Peyer's patch (tissue), 4 donors: ENCODE measurements at regions not wholly inside any gene's neighbourhood (a gene's known extent, or its start where the extent isn't known, plus 50 kb on each side); places are given as distances from the start of the nearest gene placed in this dataset.

Experiments used
- DNase-seq, 3 donors: peaks; one replicate each; pipeline ENCODE4 v3.0.0-alpha.2; 2017 to 2019
- H3K27ac ChIP-seq, 4 donors: fragments of 200-600 bp; sonication (generic); one replicate each; pipeline ENCODE4 v1.5.1; 2016 to 2019
- H3K27me3 ChIP-seq, 2 donors: fragments of 200-600 bp; sonication (generic); one replicate each; pipeline ENCODE4 v1.5.1; 2019
- H3K36me3 ChIP-seq, 3 donors: fragments of 200-600 bp; sonication (generic); one replicate each; pipeline ENCODE4 v1.5.1; 2016 to 2019
- H3K4me1 ChIP-seq, 4 donors: fragments of 200-600 bp; sonication (generic); one replicate each; pipeline ENCODE4 v1.5.1; 2016 to 2019
- H3K4me3 ChIP-seq, 4 donors: fragments of 200-600 bp; sonication (generic); 1 replicate in 3 of 4; 2 replicates in 1 of 4; pipeline ENCODE4 v1.5.1; 2016 to 2019; ENCODE audit warnings: mild to moderate bottlenecking in 1 of 4
- H3K9me3 ChIP-seq, 4 donors: fragments of 200-600 bp; sonication (generic); one replicate each; pipeline ENCODE4 v1.5.1; 2016 to 2019; ENCODE audit warnings: mild to moderate bottlenecking in 1 of 4
- CTCF ChIP-seq, 6 experiments: fragments of 450-650 bp in 4 of 6; fragments of 200-600 bp in 2 of 6; sonication (generic) in 1 of 6; IDR thresholded peaks; one replicate each; pipeline ENCODE4 v1.5.1; 2017 to 2019; ENCODE audit warnings: antibody characterized with exemption in 6 of 6, mild to moderate bottlenecking in 3 of 6, moderate library complexity in 1 of 6
- POLR2A ChIP-seq, 2 donors: fragments of 450-650 bp; IDR thresholded peaks; one replicate each; pipeline ENCODE4 v1.5.1; 2017; ENCODE audit warnings: antibody characterized with exemption in 2 of 2, mild to moderate bottlenecking in 2 of 2, moderate library complexity in 2 of 2

GRCh38 chr4:95980877-95981360, 141.0 kb downstream of the PDHA2 start:
- Histone ChIP-seq H3K36me3 (no peaks in the 10 kb centered on the region), H3K4me3 (no peak overlapping the region), H3K27me3 (no peaks in the 10 kb centered on the region), H3K27ac (no peak overlapping the region), H3K4me1 (no peaks in the 10 kb centered on the region), H3K9me3 (no peaks in the 10 kb centered on the region)
- TF ChIP-seq CTCF (IDR thresholded peaks at IDR 0.05), result no peak
- no peak for TF ChIP-seq POLR2A (IDR thresholded peaks at IDR 0.05)
- no peak for DNase-seq

GRCh38 chr4:95981591-95981990, 141.7 kb downstream of the PDHA2 start:
- H3K27me3 ChIP-seq, result no peaks in the 10 kb centered on the region
- TF ChIP-seq POLR2A (IDR thresholded peaks at IDR 0.05), result no peak
- no peak for TF ChIP-seq CTCF (IDR thresholded peaks at IDR 0.05)

GRCh38 chr4:95982516-95982915, 142.6 kb downstream of the PDHA2 start:
- Histone ChIP-seq H3K4me1 (no peaks in the 10 kb centered on the region), H3K9me3 (no peaks in the 10 kb centered on the region), H3K36me3 (no peaks in the 10 kb centered on the region), H3K4me3 (no peak overlapping the region), H3K27me3 (no peaks in the 10 kb centered on the region), H3K27ac (no peak overlapping the region)
- DNase-seq, result no peak
- no peak for TF ChIP-seq POLR2A (IDR thresholded peaks at IDR 0.05)
- TF ChIP-seq CTCF (IDR thresholded peaks at IDR 0.05), result no peak

More at GRCh38 chr4:95981591-95981990, 141.7 kb downstream of the PDHA2 start:
- H3K4me3 ChIP-seq, result no peak overlapping the region
- H3K27ac ChIP-seq, result no peak overlapping the region
- DNase-seq, result no peak
- H3K4me1 ChIP-seq, result no peaks in the 10 kb centered on the region
- H3K36me3 ChIP-seq, result no peaks in the 10 kb centered on the region
- no peaks in the 10 kb centered on the region for H3K9me3 ChIP-seq

- no peak for DNase-seq
- H3K27ac ChIP-seq, result no peak overlapping the region
- H3K27me3 ChIP-seq, result no peaks in the 10 kb centered on the region
- no peaks in the 10 kb centered on the region for H3K9me3 ChIP-seq
- no peaks in the 10 kb centered on the region for H3K4me1 ChIP-seq
- TF ChIP-seq CTCF (IDR thresholded peaks at IDR 0.05) (no peak), POLR2A (IDR thresholded peaks at IDR 0.05) (no peak)
- no peak overlapping the region for H3K4me3 ChIP-seq
- no peaks in the 10 kb centered on the region for H3K36me3 ChIP-seq
Observed at GRCh38 chr4:95984081-95984480, 144.2 kb downstream of the PDHA2 start.

GRCh38 chr4:95985051-95985450, 145.2 kb downstream of the PDHA2 start:
- Histone ChIP-seq H3K27ac (no peak overlapping the region), H3K27me3 (no peaks in the 10 kb centered on the region), H3K9me3 (no peaks in the 10 kb centered on the region), H3K4me3 (no peak overlapping the region), H3K4me1 (no peaks in the 10 kb centered on the region), H3K36me3 (no peaks in the 10 kb centered on the region)
- no peak for DNase-seq
- TF ChIP-seq POLR2A (IDR thresholded peaks at IDR 0.05) (no peak), CTCF (IDR thresholded peaks at IDR 0.05) (no peak)
